Psoas muscle (tissue), 7 donors: ENCODE measurements at regions not wholly inside any gene's neighbourhood (a gene's known extent, or its start where the extent isn't known, plus 50 kb on each side); places are given as distances from the start of the nearest gene placed in this dataset.

Source experiments
- ATAC-seq, 4 donors: fragments of 200-7000 bp; cut with Tn5 transposase; one replicate each; pipeline ENCODE4 v1.9.1; 2020; ENCODE audit warnings: moderate library complexity in 3 of 4, mild to moderate bottlenecking in 2 of 4
- DNase-seq, 2 donors: peaks; one replicate each; pipeline ENCODE4 v3.0.0-alpha.2; 2020
- H3K27ac ChIP-seq: fragments of 200-600 bp; one replicate; pipeline ENCODE4 v1.8.0; 2022
- H3K27me3 ChIP-seq, 3 donors: fragments of 200-600 bp in 1 of 3; one replicate each; pipeline versions ENCODE4 v1.6.1 to v1.8.0; 2013 to 2022; ENCODE audit warnings: low read length in 2 of 3, mild to moderate bottlenecking in 2 of 3, moderate library complexity in 1 of 3; ENCODE audit not compliant: insufficient read depth in 3 of 3
- H3K36me3 ChIP-seq, 2 donors: fragments of 200-600 bp in 1 of 2; one replicate each; pipeline versions ENCODE4 v1.6.1 to v1.8.0; 2013 to 2022; ENCODE audit warnings: low read depth in 1 of 2, mild to moderate bottlenecking in 1 of 2, moderate library complexity in 1 of 2; ENCODE audit not compliant: insufficient read depth in 1 of 2
- H3K4me1 ChIP-seq: fragments of 200-600 bp; one replicate; pipeline ENCODE4 v1.8.0; 2022
- H3K4me3 ChIP-seq: fragments of 200-600 bp; one replicate; pipeline ENCODE4 v1.8.0; 2022; ENCODE audit warnings: mild to moderate bottlenecking
- H3K9me3 ChIP-seq: fragments of 200-600 bp; one replicate; pipeline ENCODE4 v1.8.0; 2022
- WGBS, 3 donors: extraction: QIAGEN DNeasy Blood & Tissue Kit; methylation state at CpG; one replicate each; pipeline versions ENCODE4 v1.1.6 to v1.1.7; 2013; 5-methylcytosine and 5-hydroxymethylcytosine counted together
- intact Hi-C, 2 donors: fragments of 100-400 bp; cut with DNase I; formaldehyde crosslinking; loops; one replicate each; pipeline versions ENCODE4 v1.11.0 to v1.14.2; 2022
- TF ChIP-seq, protein P1 (sequence below): fragments of 200-600 bp; IDR thresholded peaks from one replicate; pipeline ENCODE4 v1.8.0; 2022; ENCODE audit warnings: antibody characterized with exemption
- donor health status: healthy with polysubstance abuse.
- donor health status: DM: no; HTN: no; CAD: no; lungs with moderate emphysema.
- donor health status: Bipolar disorder and iron deficiency.
- donor health status: healthy.
- donor health status: DM: yes; HTN: yes; CAD: no.
- donor health status: DM: no; HTN: no; CAD: no.
- donor health status: DM: yes; HTN: yes; CAD: no.

DNA sequence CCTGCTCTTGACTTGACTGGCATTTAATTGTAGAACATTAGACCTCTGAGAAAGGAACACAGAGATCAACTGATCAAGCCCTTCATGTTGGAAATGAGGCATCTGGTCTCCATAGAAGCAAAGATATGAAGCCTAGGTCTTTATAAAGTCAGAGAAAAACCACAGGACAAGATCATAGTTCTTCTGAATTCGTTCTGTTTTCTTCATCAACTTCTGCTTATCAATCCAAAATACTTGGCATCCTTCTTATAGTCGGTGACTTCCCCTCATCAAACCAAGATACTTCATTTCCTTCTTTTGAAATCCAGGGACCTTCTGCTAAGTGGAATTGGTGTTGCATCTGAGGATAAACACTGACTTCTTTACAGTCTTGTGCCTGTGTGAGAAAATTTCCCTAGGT, 77.1 kb upstream of the PRKCQ start:
- H3K9me3 ChIP-seq, result no peaks in the 10 kb centered on the region
- H3K4me1 ChIP-seq, result no peaks in the 10 kb centered on the region
- H3K27me3 ChIP-seq, result no peaks in the 10 kb centered on the region
- TF ChIP-seq, protein P1, sequence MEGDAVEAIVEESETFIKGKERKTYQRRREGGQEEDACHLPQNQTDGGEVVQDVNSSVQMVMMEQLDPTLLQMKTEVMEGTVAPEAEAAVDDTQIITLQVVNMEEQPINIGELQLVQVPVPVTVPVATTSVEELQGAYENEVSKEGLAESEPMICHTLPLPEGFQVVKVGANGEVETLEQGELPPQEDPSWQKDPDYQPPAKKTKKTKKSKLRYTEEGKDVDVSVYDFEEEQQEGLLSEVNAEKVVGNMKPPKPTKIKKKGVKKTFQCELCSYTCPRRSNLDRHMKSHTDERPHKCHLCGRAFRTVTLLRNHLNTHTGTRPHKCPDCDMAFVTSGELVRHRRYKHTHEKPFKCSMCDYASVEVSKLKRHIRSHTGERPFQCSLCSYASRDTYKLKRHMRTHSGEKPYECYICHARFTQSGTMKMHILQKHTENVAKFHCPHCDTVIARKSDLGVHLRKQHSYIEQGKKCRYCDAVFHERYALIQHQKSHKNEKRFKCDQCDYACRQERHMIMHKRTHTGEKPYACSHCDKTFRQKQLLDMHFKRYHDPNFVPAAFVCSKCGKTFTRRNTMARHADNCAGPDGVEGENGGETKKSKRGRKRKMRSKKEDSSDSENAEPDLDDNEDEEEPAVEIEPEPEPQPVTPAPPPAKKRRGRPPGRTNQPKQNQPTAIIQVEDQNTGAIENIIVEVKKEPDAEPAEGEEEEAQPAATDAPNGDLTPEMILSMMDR, result no peak
- intact Hi-C loops, result no loop called here
- no peaks in the 10 kb centered on the region for H3K36me3 ChIP-seq
- H3K27ac ChIP-seq, result no peak overlapping the region
- WGBS, 3 donors, result 68 to 73% (median 69%) methylated on average over 2 of the region's 2 CpGs
- no peak for DNase-seq
- no peak for ATAC-seq
- H3K4me3 ChIP-seq, result no peak overlapping the region

DNA sequence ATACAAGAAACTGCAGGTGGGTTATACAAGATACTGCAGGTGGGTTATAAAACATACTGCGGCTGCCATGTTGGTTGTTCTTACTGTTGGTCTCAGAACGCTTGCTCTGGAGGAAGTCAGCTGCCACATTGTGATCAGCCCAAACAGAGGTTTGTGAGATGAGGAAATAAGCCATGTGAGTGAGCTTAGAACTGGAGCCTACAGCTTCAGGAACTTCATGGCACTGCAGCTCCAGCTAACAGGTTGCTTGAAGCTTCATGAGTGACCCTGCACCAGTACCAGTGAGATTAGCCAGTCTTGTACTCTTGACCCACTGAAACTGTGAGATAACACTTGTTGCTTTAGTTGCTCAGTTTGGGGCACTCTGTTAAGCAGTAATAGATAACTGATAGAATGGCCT, 74.5 kb upstream of the PRKCQ start:
- DNase-seq, result no peak
- 88 to 92% (median 90%) methylated on average over 2 of the region's 2 CpGs for WGBS, 3 donors
- TF ChIP-seq, protein P1, result no peak

DNA sequence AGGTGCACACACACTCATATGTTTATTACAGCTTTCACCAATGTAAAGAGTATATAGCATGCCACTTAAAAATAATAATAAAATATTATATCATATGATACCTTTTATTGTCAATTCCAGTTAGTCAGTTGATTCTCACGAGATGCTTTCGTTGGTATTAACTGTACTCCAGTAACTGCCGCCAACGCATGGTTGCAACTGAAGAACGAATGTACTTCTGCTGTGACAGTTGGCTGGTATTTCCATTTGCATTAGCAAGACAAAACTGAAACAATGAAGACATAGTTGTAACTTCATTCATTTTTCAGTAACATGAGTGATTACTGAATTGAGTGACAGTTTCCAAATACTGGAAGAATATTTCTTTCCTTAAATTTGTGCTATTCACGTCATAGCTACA, 70.5 kb upstream of the PRKCQ start:
- intact Hi-C loops, result no loop called here
- no peaks in the 10 kb centered on the region for H3K36me3 ChIP-seq
- no peaks in the 10 kb centered on the region for H3K9me3 ChIP-seq
- no peaks in the 10 kb centered on the region for H3K4me1 ChIP-seq
- no peak overlapping the region for H3K27ac ChIP-seq
- H3K4me3 ChIP-seq, result no peak overlapping the region
- ATAC-seq, result no peak
- TF ChIP-seq, protein P1, result no peak
- no peak for DNase-seq
- 83 to 91% (median 89%) methylated on average over 6 of the region's 6 CpGs for WGBS, 3 donors
- H3K27me3 ChIP-seq, result no peaks in the 10 kb centered on the region

More for the DNA sequence above, 74.5 kb upstream of the PRKCQ start:
- no peaks in the 10 kb centered on the region for H3K4me1 ChIP-seq
- H3K27ac ChIP-seq, result no peak overlapping the region
- H3K36me3 ChIP-seq, result no peaks in the 10 kb centered on the region
- H3K4me3 ChIP-seq, result no peak overlapping the region
- H3K9me3 ChIP-seq, result no peaks in the 10 kb centered on the region
- ATAC-seq, result no peak
- intact Hi-C loops, result no loop called here
- no peaks in the 10 kb centered on the region for H3K27me3 ChIP-seq

DNA sequence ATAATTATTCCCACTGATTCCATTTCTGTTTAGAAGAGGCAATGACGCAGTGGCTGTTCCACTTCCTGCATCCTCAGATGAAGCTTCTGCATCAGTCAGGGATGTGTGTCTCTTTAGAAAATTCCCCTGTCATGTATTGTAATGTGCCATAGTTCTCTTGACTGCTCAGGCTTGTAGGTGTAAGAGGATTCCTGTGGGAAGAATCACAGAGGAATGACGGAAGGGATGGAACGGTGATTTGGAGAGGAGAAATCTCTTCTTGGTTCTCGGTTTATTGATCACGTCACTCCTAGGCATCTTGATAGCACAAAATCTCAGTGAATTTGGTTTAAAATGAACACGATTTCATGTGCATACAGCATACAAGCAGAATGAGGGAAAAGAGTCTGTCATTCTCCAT, 69.8 kb upstream of the PRKCQ start:
- intact Hi-C loops, result no loop called here
- no peaks in the 10 kb centered on the region for H3K36me3 ChIP-seq
- no peaks in the 10 kb centered on the region for H3K9me3 ChIP-seq
- WGBS, 3 donors, result 86 to 89% (median 86%) methylated on average over 6 of the region's 6 CpGs
- no peak overlapping the region for H3K4me3 ChIP-seq
- TF ChIP-seq, protein P1, result no peak
- no peak overlapping the region for H3K27ac ChIP-seq
- no peak for ATAC-seq
- no peak for DNase-seq
- no peaks in the 10 kb centered on the region for H3K4me1 ChIP-seq
- no peaks in the 10 kb centered on the region for H3K27me3 ChIP-seq

DNA sequence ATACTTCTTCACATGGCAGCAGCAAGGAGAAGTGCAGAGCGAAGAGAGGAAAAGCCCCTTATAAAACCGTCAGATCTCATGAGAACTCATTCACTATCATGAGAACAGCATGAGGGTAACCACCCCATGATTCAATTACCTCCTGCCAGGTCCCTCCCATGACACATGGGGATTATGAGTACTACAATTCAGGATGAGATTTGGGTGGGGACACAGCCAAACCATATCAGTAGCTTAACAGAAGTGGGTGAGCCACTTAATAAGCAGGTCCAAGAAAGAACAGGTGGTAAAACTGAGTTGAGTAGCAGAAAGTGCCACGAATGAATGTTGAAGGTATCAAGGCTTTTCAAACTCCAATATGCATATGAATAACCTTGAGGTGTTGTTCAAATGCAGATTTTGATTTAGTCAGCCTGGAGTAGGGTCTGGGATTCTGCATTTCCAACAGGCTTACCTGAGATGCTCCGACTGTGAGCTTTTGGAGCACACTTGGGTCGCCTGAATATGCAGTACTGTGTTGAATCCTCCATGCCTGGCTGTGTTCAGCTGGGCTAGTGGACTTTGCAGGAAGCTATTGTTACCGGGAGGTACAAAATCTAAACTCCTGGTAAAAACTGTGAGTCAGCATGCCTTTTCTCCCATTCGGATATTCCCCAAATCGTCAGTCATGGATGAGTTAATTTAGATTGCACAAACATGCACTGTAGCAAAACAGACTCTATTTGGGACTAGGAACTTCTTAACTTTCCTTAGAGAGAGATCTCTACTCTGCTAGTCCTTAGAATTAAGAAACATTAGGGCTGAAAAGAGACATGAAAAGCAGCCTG, 69.0 kb upstream of the PRKCQ start:
- DNase-seq, result no peak
- intact Hi-C loops, result no loop called here
- 48 to 58% (median 49%) methylated on average over 8 of the region's 8 CpGs for WGBS, 3 donors
- Histone ChIP-seq H3K36me3 (no peaks in the 10 kb centered on the region), H3K27me3 (no peaks in the 10 kb centered on the region), H3K4me3 (no peak overlapping the region), H3K4me1 (no peaks in the 10 kb centered on the region), H3K27ac (no peak overlapping the region), H3K9me3 (no peaks in the 10 kb centered on the region)
- TF ChIP-seq, protein P1, result no peak
- no peak for ATAC-seq
